Motor neuron (in vitro differentiated cells): ENCODE measurements at regions not wholly inside any gene's neighbourhood (a gene's known extent, or its start where the extent isn't known, plus 50 kb on each side); places are given as distances from the start of the nearest gene placed in this dataset.
A peak's percentile ranks its signal among the peaks of the same experiment; 100 is the strongest.
"Not testable (repeated sequence)": the region's sequence is repeated elsewhere in the genome, so short reads cannot be mapped to it uniquely, and the experiment has no call there.

Source experiments
- ATAC-seq, 8 experiments: fragments of 200-7000 bp; cut with Tn5 transposase; replicated peaks in 6 of 8; 2 replicates each; pipeline ENCODE4 v1.8.0; 2021; ENCODE audit warnings: mild to moderate bottlenecking in 8 of 8, moderate library complexity in 8 of 8
- H3K27ac ChIP-seq, 2 donors: fragments of 250-450 bp; sonication (Bioruptor Pico); 2 replicates each; pipeline ENCODE4 v1.9.0; 2021; ENCODE audit warnings: antibody characterized with exemption in 2 of 2, mild to moderate bottlenecking in 2 of 2, moderate library complexity in 1 of 2
- H3K4me1 ChIP-seq, 2 donors: fragments of 250-450 bp; sonication (Bioruptor Pico); replicated peaks in 1 of 2; 2 replicates each; pipeline ENCODE4 v1.6.1; 2021; ENCODE audit warnings: antibody characterized with exemption in 2 of 2, mild to moderate bottlenecking in 2 of 2, moderate library complexity in 1 of 2
- H3K4me3 ChIP-seq, 5 donors: fragments of 250-450 bp; sonication (Bioruptor Pico); 2 replicates each; pipeline ENCODE4 v1.9.0; 2021; ENCODE audit warnings: antibody characterized with exemption in 5 of 5, mild to moderate bottlenecking in 5 of 5, moderate library complexity in 4 of 5
- WGBS, 10 experiments: fragments of 450-650 bp; shearing (Covaris generic); methylation state at CpG; one replicate each; pipeline ENCODE4 v1.0.0; 2022; 5-methylcytosine and 5-hydroxymethylcytosine counted together
- in situ Hi-C, 9 experiments: fragments of 400-800 bp; cut with MboI; loops; one replicate each; pipeline ENCODE4 v1.15.0; 2021; ENCODE audit warnings: low sequenced_read_pairs in 9 of 9, low pct_unique_long_range_greater_than_20kb in 2 of 9; ENCODE audit not compliant: unreplicated experiment in 9 of 9

DNA sequence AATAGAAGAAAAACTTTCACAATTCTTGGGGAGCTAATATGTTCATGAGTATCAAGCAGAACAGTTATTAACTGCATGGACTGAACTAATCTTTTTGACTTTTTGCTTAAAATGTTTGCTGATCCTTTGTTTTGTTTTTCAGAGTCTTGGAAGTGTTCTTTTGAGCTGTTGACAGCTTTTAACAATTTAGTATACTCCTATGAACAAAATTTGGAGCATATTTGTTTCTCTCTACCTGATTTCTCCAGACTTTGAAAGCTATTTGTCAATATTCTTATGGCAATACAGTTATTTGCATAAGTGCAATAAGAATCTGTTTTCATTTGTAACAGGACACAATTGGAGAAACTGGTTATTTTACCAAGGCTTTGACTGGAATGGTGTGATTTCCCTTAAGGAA is 192.0 kb upstream of the ETV3 start:
- H3K4me1 ChIP-seq, H3K4me3 ChIP-seq, ATAC-seq, in situ Hi-C loops, H3K27ac ChIP-seq: not testable (repeated sequence)

DNA sequence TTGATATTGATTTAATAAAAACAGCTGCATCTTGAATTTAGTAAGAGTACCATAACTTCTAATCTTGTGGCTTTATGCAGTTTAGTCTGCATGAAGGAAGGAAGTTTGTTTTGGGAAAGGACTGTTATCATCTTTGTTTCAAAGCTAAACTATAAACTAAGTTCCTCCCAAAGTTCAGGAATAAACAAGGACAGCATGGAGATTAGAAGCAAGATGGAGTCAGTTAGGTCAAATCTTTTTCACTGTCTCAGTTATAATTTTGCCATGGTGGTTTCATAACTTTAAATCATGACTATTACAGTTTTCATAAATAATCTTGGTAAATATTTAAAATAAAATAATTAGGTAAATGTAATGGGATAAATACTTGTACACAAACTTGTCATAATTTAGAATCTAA is 189.9 kb upstream of the ETV3 start:
- H3K4me3 ChIP-seq = not testable (repeated sequence)

DNA sequence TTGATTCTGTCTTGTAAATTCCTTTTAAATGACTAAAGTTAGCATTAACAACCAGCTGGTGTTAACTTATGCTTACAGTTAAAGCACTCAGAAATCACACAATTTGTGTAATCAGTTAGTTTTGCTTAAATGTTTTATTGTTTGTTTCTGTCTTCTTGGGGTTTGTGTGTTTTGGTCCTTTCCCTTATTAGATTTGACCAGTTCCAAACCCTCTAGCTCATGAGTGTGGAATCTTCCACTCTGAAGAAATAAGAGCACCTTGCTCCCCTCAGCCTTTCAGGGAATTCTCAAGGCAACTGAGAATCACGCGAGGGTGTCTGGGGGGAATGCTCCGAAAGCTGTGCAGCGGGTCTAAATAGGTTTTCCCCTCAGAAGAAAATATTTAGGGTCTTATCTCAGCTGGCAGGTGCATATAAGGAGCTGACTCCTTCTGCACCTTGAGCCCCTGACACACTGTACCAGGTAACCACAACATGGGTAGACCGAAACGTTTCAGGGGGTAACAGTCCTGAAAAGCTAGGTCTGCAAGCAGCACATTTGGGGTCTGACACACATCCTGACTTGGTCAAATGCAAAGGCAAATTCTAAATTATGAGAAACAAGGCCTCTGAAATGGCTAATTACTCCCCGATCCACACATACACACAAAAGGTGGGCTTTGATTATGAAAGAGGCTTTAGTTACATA is 188.1 kb upstream of the ETV3 start:
- in situ Hi-C loops = no loop called here
- no peak for ATAC-seq
- H3K4me1 ChIP-seq = no peaks in the 10 kb centered on the region
- no peak overlapping the region for H3K27ac ChIP-seq
- WGBS, 10 experiments = 0 to 90% (median 74%) methylated on average over 2 to 6 of the region's 7 CpGs; no CpG with 5 or more reads in 3 of the 10 experiments
- no peak overlapping the region for H3K4me3 ChIP-seq

More for the DNA sequence above, 189.9 kb upstream of the ETV3 start:
- ATAC-seq, H3K27ac ChIP-seq, in situ Hi-C loops, H3K4me1 ChIP-seq: not testable (repeated sequence)

DNA sequence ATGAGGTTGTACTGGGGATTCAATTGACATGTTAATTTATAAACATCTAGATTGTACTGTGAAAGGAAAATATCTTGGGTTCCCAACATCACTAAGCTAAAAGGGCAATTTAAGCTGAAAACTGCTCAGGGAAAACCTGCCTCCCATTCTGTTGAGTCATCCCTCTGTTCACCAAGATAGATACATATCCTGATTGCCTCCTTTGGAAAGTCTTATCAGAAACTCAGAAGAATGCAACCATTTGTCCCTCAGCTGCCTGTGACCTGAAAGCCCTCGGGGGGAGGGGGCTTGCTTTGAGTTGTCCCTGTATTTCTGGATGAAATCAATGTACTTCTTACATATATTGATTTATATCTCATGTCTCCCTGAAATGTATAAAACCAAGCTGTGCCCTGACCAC is 187.0 kb upstream of the ETV3 start:
- WGBS, 10 experiments = 33 to 67% (median 49%) methylated on average over 1 of the region's 1 CpG; no CpG with 5 or more reads in 6 of the 10 experiments
- in situ Hi-C loops = no loop called here
- H3K4me1 ChIP-seq = no peaks in the 10 kb centered on the region
- no peak overlapping the region for H3K27ac ChIP-seq
- no peak overlapping the region for H3K4me3 ChIP-seq
- ATAC-seq = no peak

DNA sequence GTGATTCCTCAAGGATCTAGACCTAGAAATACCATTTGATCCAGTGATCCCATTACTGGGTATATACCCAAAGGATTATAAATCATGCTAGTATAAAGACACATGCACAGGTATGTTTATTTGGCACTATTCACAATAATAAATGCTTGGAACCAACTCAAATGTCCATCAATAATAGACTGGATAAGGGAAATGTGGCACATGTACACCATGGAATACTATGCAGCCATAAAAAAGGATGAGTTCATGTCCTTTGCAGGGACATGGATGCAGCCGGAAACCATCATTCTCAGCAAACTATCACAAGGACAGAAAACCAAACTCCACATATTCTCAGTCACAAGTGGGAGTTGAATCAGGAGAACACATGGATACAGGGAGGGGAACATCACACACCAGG is 183.8 kb upstream of the ETV3 start:
- H3K4me1 ChIP-seq, H3K27ac ChIP-seq, H3K4me3 ChIP-seq, in situ Hi-C loops, ATAC-seq: not testable (repeated sequence)
- WGBS, 10 experiments = 63 to 100% (median 100%) methylated on average over 1 of the region's 1 CpG; no CpG with 5 or more reads in 7 of the 10 experiments

DNA sequence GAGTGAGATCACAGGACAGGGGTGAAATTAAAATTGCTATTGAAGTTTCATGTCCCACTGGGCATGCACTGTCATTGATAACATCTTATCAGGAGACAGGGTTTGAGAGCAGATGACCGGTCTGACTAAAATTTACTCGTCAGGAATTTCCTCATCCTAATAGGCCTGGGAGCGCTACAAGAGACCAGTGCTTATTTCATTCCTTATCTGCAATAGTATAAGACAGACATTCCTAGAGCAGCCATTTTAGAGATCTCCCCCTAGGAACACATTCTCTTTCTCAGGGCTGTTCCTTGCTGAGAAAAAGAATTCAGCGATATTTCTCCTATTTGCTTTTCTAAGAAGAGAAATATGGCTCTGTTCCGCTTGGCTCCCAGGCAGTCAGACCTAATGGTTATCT is 181.4 kb upstream of the ETV3 start:
- in situ Hi-C loops = no loop called here
- no peak for ATAC-seq
- WGBS, 10 experiments = 45 to 95% (median 89%) methylated on average over 1 to 5 of the region's 5 CpGs; no CpG with 5 or more reads in 3 of the 10 experiments
- H3K4me1 ChIP-seq = no peaks in the 10 kb centered on the region
- no peak overlapping the region for H3K27ac ChIP-seq
- H3K4me3 ChIP-seq = no peak overlapping the region

DNA sequence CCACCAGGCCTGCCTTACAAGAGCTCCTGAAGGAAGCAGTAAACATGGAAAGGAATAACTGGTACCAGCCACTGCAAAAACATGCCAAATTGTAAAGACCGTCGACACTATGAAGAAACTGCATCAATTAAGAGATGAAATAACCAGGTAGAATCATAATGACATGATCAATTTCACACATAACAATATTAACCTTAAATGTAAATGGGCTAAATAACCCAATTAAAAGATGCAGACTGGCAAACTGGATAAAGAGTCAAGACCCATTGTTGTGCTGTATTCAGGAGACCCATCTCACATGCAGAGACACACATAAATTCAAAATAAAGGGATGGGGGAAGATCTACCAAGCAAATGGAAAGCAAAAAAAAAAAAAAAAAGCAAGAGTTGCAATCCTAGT is 179.0 kb upstream of the ETV3 start:
- H3K27ac ChIP-seq, in situ Hi-C loops, H3K4me1 ChIP-seq, H3K4me3 ChIP-seq, ATAC-seq: not testable (repeated sequence)
- 6 to 100% (median 84%) methylated on average over 2 of the region's 2 CpGs for WGBS, 10 experiments

DNA sequence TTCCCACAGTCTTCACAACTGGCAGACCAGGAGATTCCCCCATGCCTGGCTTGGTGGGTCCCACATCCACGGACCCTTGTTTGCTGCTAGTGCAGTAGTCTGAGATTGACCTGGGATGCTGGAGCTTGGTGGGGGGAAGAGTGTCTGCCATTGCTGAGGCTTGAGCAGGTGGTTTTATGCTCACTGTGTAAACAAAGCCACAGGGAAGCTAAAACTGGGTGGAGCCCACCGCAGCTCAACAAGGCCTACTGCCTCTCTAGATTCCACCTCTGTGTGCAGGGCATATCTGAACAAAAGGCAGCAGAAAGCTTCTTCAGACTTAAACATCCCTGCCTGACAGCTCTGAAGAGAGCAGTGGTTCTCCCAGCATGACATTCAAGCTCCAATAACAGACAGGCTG is 177.3 kb upstream of the ETV3 start:
- WGBS, 10 experiments = 17 to 83% (median 60%) methylated on average over 1 to 2 of the region's 2 CpGs; no CpG with 5 or more reads in 5 of the 10 experiments
- Histone ChIP-seq H3K27ac (no peak overlapping the region), H3K4me3 (no peak overlapping the region), H3K4me1 (no peaks in the 10 kb centered on the region)
- in situ Hi-C loops = no loop called here
- no peak for ATAC-seq

DNA sequence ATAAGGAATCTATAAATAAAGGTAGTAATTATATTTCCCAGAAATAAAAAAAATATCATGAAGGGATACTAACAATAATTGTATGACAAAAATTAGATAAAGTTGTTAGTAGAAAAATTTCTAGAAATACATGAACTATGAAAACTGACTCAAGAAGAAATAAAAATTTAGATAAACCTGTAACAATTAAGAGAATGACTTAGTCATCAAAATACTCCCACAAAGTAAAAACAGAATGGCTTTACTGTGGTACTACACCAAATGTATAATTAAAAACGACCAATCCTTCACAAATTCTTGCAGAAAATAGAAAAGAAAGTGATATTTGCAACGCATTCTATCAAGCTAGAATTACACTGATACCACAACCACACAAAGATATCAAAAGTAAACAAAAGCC is 176.2 kb upstream of the ETV3 start:
- in situ Hi-C loops = no loop called here
- ATAC-seq = no peak
- no peak overlapping the region for H3K27ac ChIP-seq

DNA sequence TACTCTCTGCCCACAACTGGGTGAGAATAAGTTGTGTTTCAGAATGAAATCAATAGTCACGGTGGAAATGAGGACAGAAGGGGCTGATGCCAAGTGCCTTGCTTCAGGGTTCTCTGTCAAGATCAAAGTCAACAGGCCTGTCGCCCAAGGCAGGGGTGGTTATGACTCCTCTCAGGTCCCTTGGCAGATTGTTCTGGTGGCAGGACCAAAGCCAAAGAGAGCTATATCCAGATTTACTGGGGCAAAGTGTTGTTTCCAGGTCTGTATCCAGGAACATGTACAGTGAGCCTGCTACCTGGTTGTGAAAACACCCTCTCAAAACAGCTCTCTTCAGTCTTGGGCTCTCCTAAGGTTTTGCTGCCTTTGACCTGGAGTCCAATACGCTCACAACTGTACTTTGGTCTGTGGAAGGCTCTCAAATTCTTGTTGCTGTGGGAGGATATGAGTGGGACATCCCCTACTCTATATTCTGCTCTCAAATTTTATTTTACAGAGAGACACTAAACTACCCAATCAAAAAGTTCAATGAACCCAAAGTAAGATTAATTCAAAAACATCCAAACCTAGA is 175.1 kb upstream of the ETV3 start:
- no peak for ATAC-seq

More for the DNA sequence above, 176.2 kb upstream of the ETV3 start:
- 0 to 58% (median 30%) methylated on average over 1 to 2 of the region's 2 CpGs for WGBS, 10 experiments
- Histone ChIP-seq H3K4me1 (no peaks in the 10 kb centered on the region), H3K4me3 (no peak overlapping the region)

DNA sequence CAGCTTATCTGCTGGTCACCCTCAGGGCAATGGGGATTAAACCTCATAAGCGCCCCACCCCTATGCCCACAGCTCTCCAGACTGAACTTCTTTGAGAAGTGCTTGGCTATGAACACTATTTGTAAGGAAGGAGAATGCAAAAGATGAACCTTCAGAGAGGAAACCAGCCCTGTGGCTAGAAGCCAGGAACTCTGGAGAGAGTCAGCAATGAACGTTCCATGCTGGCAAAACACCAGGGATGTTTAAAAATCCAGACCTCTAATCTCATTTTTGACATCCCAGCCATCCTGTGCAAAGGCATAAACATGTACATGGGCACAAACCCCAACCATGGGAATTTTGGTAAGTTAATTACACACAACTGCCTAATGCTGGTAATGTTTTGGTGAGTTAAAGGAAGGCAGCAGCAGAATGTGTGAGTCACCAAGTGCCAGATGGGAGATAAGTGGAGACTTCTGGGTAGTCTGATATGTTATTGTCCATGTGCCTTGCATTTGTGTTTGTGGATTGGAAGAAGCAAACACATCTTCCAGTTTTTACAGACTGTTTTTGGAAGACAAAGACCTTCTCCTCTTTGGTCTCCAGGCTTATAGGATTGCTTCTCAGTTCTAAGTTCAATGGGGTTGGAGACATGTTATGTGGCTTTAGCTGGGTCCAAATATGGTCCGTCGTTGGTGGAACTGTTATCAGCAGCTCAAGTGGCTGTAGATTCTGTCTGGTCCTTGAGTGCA is 174.1 kb upstream of the ETV3 start:
- ATAC-seq = peak in 2 of 8 experiments; percentile 42 to 52
- H3K4me3 ChIP-seq = no peak overlapping the region

More for the DNA sequence above, 175.1 kb upstream of the ETV3 start:
- 0 to 76% (median 37%) methylated on average over 1 to 2 of the region's 3 CpGs; no CpG with 5 or more reads in 4 of the 10 experiments for WGBS, 10 experiments
- in situ Hi-C loops = no loop called here
- Histone ChIP-seq H3K27ac (no peak overlapping the region), H3K4me1 (no peaks in the 10 kb centered on the region), H3K4me3 (no peak overlapping the region)

DNA sequence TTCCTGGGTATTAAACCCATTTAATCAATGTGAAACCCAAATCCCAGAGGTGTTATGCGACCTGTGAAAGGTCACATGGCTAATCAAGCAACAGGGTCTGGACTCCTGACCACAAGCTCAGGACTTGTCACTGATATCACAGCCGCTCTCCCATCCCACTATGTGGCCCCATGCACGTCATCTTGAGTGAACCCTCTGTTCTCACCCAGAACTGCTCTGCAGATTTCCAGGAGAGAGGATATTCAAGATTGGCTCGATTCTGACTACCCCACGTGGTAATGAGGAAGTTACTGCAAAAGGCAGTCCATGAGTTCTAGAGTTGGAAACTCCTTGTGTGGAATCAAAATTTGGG is 173.5 kb upstream of the ETV3 start:
- ATAC-seq = peak in 2 of 8 experiments; percentile 25 to 47
- in situ Hi-C loops = no loop called here
- Histone ChIP-seq H3K4me1 (no peaks in the 10 kb centered on the region), H3K4me3 (no peak overlapping the region), H3K27ac (no peak overlapping the region)
- WGBS, 10 experiments = 0 to 100% (median 82%) methylated on average over 1 to 5 of the region's 5 CpGs; no CpG with 5 or more reads in 1 of the 10 experiments

More for the DNA sequence above, 174.1 kb upstream of the ETV3 start:
- Histone ChIP-seq H3K4me1 (no peaks in the 10 kb centered on the region), H3K27ac (no peak overlapping the region)
- in situ Hi-C loops = no loop called here
- 0 to 100% (median 78%) methylated on average over 1 to 4 of the region's 4 CpGs; no CpG with 5 or more reads in 6 of the 10 experiments for WGBS, 10 experiments

DNA sequence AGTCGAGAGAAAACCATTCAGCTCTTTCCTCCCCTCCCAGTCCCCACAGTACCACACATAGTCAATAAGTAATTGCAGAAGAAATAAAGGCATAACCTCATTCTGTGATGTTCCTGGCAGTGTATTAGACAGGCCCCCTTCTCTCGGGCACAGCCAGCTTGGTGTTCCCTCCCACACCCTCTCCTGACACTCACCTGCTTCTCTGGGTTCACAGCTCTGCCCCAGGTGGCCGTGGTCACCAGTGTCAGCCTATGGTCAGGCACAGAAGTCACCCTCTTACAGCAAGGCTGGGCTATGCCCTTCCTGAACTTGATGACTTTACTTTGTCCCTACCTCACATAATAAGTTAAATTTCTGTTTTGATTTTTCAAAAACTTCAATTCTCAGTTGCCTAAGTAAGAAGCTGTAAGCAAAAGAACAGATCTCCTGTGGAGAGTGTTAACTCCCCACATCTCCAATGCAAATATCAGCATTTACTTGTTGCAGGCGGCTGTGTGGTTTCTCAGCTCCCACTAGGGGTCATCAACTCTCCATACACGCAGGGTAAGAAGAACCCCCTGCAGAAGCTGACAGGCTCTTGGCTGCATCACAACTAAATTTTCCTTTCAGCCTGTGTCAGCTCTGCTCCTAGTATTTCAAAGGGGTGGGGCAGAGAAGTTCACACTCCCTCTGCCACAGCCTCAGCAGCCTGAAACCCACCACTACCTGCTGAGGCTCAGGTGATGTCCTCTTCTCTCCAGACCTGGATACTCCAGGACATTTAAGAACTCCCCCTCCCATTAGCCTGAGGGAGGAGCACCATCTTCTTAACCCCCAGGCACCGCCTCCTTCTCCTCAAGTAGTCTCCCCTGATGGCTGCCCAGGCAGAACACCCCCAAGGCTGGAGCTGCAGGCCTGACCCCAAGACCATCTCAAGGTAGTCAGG is 172.9 kb upstream of the ETV3 start:
- in situ Hi-C loops, H3K4me3 ChIP-seq, H3K4me1 ChIP-seq: not testable (repeated sequence)
- WGBS, 10 experiments = 0 to 60% (median 23%) methylated on average over 1 to 4 of the region's 6 CpGs; no CpG with 5 or more reads in 3 of the 10 experiments
- peak in 7 of 8 experiments; percentile 50 to 98 (median 57) for ATAC-seq
- H3K27ac ChIP-seq = peak overlapping the region in 1 of 2 donors; percentile 4
